Astrocyte of the spinal cord (primary cell): ENCODE measurements at regions not wholly inside any gene's neighbourhood (a gene's known extent, or its start where the extent isn't known, plus 50 kb on each side); places are given as distances from the start of the nearest gene placed in this dataset.
A peak's percentile ranks its signal among the peaks of the same experiment; 100 is the strongest.

ENCODE experiments used
- DNase-seq: peaks from one replicate; pipeline ENCODE4 v3.0.0; 2011; ENCODE audit warnings: low read depth, low spot score
- H3K4me3 ChIP-seq: 2 replicates; pipeline ENCODE4 v1.5.1; 2011; ENCODE audit warnings: low read depth, mild to moderate bottlenecking, low read length, moderate library complexity
- CTCF ChIP-seq: IDR thresholded peaks from 2 replicates; pipeline ENCODE4 v1.5.1; 2012; ENCODE audit warnings: low read depth, mild to moderate bottlenecking, low read length, inconsistent platforms
- in situ Hi-C: cut with HindIII; loops from 2 replicates; pipeline ENCODE4 v1.10.0; 2017; ENCODE audit warnings: low sequenced_read_pairs

GRCh38 chr2:6073191-6074088 is 381.3 kb downstream of the SOX11 start:
- DNase-seq = peak; percentile 95
- in situ Hi-C loops = no loop called here
- TF ChIP-seq CTCF = no peak
- H3K4me3 ChIP-seq = no peak overlapping the region

- in situ Hi-C loops = no loop called here
These were observed 382.0 kb downstream of the SOX11 start for GRCh38 chr2:6074089-6074643.

GRCh38 chr2:6077585-6077984 is 385.4 kb downstream of the SOX11 start:
- DNase-seq = no peak
- in situ Hi-C loops = no loop called here
- H3K4me3 ChIP-seq = no peak overlapping the region
- no peak for TF ChIP-seq CTCF

More at GRCh38 chr2:6074089-6074643, 382.0 kb downstream of the SOX11 start:
- no peak for DNase-seq
- TF ChIP-seq CTCF = no peak
- H3K4me3 ChIP-seq = no peak overlapping the region

GRCh38 chr2:6078414-6078813 is 386.2 kb downstream of the SOX11 start:
- no peak for DNase-seq
- no peak for TF ChIP-seq CTCF
- in situ Hi-C loops = no loop called here
- H3K4me3 ChIP-seq = no peak overlapping the region

- no peak overlapping the region for H3K4me3 ChIP-seq
- no peak for TF ChIP-seq CTCF
- no peak for DNase-seq
- in situ Hi-C loops = no loop called here
These were observed 387.2 kb downstream of the SOX11 start for GRCh38 chr2:6079405-6079804.

- DNase-seq = peak; percentile 31
- in situ Hi-C loops = no loop called here
- no peak for TF ChIP-seq CTCF
- peak overlapping the region; percentile 2 for H3K4me3 ChIP-seq
These were observed 389.0 kb downstream of the SOX11 start for GRCh38 chr2:6080932-6081753.
